Pons (tissue), 1 donor: ENCODE measurements at regions not wholly inside any gene's neighbourhood (a gene's known extent, or its start where the extent isn't known, plus 50 kb on each side); places are given as distances from the start of the nearest gene placed in this dataset.
"Not testable (repeated sequence)": the region's sequence is repeated elsewhere in the genome, so short reads cannot be mapped to it uniquely, and the experiment has no call there.

Source experiments
- DNase-seq: peaks from one replicate; pipeline ENCODE4 v3.0.0-alpha.2; 2016; ENCODE audit warnings: low spot score

DNA sequence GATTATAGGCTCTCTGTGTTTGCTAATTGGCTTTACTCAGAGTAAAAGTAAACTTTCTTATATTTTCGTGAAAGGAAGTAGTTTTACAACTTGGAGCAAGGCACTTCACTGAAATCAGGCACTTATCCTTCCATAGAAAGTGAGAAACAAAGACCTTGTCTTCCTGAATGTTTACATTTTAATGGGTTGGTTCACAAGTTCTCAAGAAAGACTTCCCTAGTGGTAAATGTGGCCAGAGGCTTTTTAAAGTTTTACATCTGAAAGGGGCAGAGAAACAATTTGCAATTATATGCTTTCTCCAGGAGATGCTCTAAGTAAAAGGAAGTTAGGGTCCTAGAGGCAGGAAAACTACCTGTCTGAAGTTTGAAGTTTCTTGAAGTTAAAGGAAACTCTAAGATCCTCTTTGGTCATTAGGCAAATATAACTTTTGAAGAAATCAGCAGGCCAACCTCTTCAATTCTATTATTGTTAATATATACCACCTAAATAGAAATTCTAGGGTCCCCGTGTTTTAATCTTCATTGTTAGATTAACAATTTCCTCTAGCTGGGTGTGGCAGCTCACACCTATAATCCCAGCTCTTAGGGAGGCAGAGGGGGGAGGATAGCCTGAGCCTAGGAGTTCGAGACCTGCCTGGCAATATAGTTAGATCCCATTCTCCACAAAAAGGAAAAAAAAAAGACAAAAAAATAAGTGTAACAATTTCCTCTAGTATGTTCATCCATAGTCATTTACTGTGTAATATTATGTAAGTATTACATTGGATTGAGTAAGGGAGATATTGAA, 644.9 kb upstream of the FOXG1 start:
- DNase-seq: no peak

DNA sequence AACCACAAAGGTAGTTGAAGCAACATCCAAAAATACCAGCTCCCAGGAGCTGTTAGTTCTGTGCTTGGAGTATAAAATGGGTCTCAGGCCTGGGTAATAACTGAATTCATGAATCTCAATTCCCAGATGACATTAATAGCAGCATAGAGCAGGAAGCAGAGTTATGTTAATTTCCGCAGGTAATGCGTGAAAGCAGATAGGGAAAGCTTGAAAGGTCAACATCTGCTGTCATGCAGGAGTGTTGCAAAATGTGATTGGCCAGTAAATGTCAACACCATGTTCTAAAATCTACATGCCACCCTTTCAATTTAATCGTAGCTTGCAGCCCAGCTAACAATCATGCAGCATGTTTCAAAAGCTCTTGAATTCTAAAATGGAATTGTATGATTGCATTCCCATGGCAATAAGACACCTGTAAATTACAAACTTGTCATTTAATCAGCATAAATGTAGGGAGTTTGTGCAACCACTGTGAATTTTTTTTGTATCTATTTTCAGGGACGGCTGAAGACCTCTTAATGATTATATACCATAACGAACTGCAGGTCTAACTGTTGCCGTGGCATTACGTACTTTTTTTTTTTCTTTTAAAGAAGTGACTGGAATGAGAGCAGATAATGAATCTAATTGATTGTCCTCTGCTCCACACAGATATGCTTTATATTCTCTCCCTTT, 635.8 kb upstream of the FOXG1 start:
- no peak for DNase-seq

DNA sequence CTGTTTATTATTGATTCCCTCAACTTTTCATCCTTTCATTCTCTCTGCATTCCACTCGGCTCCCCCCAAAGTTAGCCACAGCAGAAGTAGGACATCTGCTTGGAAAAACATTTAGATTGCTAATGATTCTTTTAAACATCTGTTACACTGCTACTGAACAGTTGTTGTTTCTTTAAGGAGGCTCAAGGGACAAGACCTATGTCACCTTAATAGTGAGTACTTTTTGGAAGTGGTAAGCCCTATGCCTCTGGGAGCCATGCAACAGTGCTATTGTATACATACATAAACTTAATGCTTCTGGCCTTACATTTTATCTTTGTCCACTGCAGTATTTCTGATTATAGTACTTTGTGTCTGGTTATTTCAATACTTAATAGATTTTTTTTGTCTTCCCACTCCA, 628.2 kb upstream of the FOXG1 start:
- DNase-seq: no peak

DNA sequence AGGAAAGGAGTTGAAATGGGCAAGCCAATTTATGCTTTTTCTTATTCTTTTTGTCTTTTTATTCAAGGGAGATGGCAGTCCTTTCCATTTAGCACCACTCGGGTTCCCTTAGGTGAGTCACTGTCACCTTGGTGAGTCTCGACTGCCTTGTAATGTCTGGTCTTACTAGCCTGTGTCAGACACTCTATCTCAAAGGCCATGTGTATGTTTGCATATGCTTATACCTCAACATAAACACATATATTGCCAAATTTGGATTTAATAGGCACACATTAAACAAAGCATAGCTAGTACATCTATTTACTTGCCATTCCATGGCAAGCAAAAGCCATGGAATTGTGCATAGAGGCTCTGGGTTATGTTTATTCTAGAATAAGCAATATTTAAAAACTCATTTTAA, 624.9 kb upstream of the FOXG1 start:
- DNase-seq: no peak

DNA sequence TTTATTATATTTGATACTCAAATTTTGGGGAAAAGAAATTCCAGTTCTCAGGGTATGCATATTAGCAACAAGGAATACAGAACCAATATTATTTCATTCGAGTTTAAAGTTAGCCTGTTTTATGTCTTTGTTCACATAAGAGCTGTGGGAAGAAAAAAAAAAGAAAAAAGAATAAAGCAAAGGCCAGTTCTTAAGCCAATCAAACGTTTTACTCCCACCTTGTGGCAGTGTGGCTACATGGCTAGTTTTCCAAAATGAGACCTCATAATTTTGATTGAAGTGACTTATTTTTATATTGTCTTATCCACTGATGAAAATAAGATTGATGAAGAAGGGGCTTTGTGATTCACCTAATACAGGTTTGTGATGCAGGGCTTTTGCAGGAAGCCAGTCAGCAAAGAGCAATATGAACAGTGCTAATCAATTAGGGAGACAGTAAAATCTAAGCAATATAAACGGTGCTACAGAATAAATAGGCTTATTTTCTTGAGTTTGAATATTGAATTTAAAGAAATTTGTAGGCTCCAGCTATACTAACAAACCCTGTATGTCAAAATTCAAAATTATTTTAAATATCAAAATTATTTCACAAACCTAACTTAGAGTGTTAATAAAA, 624.1 kb upstream of the FOXG1 start:
- peak; percentile 76 for DNase-seq

DNA sequence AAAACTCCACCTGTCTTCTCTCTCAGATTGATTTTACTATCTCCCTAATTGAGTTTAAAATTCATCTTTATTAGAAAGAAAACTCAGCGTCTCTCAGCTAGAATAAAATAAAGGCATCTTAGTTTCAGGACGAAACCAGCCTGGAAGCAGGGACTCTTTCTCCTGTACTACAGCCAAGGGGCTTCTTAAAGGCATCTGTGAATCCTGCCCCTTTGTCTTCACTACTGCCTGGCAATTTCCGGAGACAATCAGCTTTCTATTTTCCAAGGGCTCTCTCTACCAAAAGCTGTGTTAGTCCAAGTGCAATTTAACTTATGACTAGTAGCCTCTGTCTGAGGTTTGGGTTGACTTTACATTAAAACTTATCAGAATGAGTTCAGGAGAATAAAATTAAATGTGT, 623.3 kb upstream of the FOXG1 start:
- peak; percentile 70 for DNase-seq

DNA sequence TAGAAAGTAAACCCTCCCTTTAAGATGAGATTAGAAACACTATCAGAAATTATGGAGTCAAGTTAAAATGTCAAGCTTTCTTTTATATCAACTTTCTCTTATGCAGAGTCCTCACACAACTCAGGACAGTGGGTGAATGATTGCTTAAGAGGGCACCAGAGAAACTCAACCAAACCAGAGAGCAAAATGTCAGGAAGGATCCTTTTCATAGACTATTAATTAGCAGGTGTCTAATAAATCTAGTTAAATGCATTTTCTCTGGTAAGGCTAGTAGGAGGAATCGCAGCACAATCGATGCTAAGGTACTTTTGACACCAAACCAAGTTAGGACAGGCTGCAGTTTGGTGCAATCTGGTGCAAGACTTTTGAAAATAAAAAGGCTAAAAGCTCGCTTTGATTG, 614.7 kb upstream of the FOXG1 start:
- no peak for DNase-seq

DNA sequence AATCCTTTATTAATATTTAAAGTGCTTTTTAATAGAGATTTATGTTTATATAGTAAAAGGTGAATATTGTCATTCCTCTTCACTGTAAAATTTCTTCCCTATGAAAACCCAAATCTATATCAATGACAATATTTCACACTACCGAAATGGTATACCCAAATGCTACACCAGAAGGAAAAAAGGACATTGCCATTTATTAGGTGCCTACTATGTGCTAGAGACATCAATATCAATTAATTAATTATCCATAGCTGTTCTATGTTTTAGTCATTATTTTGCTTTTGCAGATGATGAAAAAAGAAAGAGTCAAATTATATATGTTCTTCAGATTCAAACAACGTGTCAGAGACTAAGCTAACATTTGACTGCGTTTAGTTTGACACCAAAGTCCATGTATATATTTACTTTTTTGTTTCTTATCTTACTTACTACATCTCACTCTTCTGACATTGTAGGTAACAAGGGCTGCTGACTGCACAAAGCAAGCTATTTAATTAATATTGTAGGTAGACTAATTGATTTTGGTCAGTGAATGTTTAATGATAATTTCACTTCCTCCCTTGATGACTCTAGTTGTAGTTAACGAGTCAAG, 614.0 kb upstream of the FOXG1 start:
- no peak for DNase-seq

DNA sequence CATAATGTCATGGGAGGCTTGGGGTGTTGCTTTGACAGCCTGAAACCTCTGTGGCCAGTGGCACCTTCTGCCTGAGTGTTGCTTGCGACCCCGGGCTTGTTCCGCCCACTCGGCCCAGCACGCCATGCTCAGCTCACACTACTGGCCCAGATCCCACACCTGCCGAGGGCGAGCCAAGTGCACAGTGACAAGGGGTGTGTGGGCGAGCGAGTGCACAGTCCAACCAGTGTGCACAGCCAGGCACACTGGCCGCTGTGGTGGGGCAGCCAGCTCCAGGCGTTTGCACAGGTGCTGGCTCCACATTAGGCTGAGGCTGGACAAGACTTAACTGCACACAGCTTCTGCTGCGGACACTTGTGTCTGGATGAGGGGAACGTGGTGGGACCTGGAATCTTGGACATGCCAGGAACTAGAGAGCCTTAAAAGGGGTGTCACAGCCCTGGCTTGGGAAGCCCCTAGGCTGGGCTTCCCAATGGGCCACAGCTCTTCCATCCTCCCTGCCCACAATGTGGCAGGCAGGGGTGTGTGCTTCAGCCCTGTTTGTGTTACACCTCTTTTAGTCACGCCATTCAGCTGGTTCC, 609.2 kb upstream of the FOXG1 start:
- no peak for DNase-seq

DNA sequence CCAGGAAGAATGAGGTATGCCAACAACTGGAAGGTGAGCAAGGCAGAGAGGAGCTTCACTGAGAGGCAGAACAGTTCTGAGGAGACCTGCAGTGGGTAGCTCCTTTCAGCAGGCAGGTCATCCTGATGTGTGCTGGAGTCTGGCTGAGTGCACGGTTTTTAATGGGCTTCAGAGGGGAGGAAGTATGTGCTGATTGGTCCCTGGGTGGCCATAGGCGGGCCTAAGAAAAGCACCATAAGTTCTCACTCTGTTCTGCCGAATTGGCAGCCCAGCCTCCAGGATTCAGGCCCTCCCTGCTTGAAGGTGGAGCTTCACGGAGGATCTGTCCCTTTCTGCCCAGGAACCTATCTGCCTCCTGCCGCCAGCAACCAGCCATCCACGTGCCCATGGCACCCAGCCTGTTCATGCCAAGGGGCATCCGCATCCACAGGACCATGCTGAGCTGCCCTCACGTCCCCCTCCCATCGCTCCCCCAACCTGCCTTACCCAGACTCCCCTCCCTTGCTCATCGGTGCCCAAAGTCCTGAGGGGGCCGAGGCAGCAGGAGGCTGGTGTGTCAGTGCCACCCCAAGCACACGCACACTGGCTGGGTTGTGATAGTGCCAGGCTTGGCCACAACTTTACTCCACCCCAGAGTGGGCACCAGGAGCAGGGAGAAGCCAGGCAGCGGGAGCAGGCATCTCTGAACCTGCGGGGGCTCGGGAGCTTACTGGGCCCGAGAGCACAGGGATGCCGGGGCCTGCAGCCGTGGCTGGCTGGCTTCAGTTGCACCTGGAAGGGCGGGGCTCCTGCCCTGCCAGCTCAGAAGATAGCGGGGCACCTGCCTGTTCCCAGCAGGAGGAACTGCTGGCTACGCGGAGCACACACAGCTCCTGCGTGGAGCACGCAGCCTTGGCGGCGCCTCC, 608.4 kb upstream of the FOXG1 start:
- no peak for DNase-seq

DNA sequence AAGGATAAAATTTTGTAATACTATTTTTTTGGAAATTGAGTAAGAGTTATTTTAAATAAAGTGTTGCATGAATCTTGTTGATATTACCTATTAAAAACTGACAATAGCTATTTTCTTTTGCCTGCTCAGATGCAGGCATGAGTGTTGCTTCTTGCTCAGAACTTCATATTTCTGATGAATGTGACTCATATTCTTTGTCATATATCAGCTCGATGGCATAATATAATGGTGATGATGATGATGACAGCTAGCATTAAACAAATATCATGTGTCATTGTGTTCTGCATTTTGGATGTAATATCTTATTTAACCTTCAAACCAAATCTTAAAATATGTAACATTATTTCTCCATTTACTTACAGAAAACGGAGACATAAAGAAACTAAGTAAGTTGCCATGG, 605.5 kb upstream of the FOXG1 start:
- no peak for DNase-seq

DNA sequence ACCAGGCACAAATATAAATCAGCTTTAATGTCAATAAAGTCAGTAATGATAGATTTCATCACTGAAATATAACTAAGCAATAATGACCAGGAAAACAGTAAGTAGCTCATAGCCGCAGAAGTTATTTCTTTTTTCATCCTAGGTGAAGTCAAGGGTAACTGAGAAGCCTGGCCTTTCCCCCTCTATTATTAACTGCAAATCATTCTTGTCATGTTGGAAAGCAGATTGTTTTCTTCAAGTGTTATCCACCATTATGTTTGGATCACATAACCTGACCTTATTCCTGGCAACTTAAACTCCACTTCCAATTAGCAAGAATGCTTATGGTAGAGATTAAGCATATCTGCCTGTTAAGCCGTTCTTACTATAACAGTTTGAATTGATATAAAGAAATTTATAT, 603.4 kb upstream of the FOXG1 start:
- DNase-seq: no peak

DNA sequence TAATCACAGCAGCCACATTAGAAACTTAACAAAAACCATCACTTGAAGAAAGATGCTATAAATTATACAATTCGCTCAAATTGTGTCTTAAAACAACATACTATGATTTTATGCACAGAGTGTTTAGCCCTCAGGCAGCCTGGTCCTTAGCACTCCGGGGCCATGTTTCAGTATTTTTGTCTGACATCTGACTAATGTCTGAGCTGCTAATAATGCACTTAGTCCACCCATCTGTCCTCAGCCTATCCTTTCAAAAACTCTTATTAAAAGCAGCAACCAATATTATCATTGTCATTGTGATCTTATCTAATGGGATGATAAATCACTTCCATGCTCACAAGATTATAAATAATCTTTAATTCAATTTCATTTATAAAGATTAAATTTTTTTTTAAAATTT, 602.7 kb upstream of the FOXG1 start:
- no peak for DNase-seq

DNA sequence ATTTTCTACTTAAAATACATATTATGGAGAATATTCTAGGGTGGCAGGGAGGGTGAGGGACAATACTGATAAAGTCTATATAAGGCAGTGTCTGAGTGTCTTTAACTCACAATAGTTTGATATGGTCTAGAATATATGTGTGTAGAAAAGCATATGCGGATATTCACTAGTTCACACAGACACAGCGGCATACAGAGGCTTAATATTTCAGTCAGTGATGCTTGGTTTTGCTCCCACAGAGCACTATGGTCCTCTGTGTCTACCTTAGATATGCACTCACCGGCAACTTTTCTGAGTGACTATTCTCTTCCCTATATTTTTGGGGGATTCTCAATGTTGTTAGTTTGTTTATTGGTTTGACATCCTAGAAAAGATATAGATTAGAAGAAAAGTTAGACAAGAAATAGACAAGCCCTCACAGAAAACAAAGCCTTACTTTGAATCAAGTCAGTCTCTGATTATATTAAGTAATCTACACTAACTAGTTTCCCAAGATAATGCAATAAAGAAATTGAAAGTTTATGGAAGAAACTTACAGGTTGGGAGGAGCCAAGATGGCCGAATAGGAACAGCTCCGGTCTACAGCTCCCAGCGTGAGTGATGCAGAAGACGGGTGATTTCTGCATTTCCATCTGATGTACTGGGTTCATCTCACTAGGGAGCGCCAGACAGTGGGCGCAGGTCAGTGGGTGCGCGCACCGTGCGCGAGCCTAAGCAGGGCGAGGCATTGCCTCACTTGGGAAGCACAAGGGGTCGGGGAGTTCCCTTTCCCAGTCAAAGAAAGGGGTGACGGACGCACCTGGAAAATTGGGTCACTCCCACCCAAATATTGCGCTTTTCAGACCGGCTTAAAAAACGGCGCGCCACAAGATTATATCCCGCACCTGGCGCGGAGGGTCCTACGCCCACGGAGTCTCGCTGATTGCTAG, 578.4 kb upstream of the FOXG1 start:
- not testable (repeated sequence) for DNase-seq

DNA sequence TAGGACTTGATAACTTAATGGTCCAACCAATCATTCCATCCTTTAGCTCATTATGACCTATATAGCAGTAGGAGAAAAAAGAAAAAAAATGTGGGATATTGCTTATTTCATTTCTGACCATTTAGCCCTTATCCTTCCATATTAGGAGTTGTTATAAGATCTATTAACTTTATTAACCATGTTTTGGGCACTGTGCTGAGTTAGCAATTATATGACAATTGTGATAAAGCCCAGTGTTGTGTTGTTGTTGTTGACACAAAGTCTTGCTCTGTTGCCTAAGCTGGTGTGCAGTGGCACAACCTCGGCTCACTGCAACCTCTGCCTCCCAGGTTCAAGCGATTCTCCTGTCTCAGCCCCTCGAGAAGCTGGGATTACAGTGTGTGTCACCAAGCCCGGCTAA, 569.7 kb upstream of the FOXG1 start:
- no peak for DNase-seq

DNA sequence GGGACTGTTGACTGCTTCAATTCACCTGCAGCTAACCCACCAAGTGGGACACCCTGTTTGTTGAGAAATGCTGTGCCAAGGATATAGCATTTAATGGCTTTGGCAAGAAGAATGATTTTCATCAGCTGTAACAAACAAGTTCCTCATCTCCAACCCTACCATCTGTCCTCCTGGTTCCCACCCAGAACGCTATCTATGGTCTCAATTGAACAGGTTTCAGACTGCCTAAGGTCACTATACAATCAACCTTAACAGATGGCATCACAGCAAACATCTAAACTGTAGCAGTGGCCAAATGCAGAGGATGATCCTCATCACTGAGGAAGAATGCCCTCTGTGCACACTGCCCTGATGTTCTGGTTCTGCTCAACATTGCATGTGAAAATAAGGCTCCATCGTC, 546.2 kb upstream of the FOXG1 start:
- no peak for DNase-seq

DNA sequence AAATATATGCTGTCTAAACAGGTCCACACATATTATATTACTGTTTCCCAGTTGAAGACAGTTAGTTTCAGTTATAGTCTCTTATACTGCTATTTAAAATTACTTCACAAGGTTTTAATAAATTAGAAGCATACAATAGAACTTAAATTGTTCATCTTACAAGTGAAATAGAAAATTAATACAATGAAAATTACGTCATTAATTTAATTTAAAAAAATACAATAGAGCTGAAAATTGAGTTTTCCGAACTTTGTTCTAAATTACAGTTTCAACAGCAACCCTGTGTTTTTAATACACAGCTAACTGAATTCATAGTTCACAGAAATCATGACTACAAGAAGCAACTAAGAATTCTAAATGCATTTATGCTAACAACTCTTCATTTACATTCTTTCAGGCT, 525.7 kb upstream of the FOXG1 start:
- no peak for DNase-seq

DNA sequence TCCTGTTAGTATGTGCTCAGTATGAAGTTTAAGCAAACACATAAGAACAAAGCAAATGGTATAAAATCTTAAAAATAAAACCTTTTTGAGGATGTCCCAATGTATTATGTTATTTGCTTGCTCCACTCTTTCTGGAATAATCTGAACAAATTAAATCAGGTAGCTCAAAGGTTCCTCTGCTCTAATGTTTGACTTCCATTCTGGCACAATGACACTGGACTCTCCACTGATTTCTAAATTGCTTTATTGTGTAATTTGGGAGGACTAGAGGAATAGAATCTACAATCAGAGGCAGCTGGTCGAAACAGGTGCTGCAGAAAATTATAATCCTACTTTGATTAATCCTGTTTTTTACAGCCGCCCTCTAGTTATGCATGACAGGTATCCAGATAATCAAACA, 523.7 kb upstream of the FOXG1 start:
- DNase-seq: no peak

DNA sequence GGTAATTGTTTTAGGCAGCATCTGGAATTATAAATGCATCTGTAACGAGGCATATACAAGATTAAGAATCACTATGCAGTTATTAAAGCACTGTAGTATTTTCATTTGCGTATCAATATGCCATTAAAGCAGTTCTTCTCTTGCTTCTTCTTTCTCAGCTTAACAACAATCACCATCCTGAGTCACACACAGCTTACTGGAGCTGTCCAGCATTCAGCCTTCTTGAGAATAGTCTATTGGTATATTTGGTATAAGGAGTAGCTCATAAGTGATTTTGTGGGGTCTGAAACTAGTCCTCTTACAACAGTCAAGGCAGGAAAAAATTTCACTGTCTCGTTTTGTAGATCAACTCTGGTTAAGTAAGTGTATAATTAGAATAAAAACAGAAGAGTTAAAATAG, 523.0 kb upstream of the FOXG1 start:
- DNase-seq: peak; percentile 24

DNA sequence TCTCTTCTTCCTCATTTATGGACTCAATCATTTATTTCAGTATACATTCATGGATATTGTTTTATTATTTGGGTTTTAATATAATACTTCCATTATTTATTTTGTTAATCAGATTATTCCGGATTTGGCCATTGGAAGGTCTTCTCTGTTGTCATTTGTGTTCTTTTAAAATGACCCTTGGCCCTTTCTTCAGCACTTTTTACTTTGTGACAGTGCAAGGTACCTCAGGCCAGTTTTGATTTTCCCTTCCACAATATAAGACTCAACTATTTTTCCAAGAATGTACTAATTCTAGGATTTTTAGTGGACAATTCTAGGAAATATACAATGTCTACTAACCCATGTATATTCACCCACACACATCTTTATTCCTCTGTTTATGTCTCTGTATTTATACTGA, 521.4 kb upstream of the FOXG1 start:
- DNase-seq: no peak

DNA sequence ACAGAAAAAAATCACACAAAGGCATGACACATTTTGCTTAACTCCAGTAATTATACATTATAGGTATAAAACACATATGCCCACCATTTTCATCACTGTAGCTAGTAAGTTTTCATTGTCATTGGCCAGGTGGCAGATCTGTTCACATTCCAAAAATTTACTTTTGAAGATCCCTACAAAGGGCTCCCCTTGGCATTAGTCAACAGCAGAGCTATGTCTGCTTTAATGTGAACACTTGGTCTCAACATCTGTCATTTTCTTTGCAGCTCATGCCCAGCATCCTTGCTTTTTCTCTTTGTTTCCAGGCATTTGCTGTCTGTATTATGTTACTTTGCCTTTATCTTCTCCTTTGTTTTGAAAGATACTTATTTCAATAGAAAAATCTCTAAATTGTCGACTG, 519.1 kb upstream of the FOXG1 start:
- DNase-seq: no peak
